H1 (cell line): ENCODE measurements at regions not wholly inside any gene's neighbourhood (a gene's known extent, or its start where the extent isn't known, plus 50 kb on each side); places are given as distances from the start of the nearest gene placed in this dataset.

ENCODE experiments used
- CTCF ChIA-PET: fragments of 300-600 bp; sonication (Branson Sonifier 250); formaldehyde crosslinking; loops from one replicate; lab custom pipeline; 2021; ENCODE audit not compliant: partially characterized antibody; lab: Charles Lee
- POLR2A ChIA-PET: fragments of 300-600 bp; sonication (Branson Sonifier 250); formaldehyde crosslinking; loops from one replicate; lab custom pipeline; 2021; ENCODE audit warnings: inconsistent platforms; ENCODE audit not compliant: partially characterized antibody; lab: Charles Lee
- DNase-seq, 2 experiments: peaks; one replicate each; pipeline versions ENCODE4 v3.0.0 to v3.0.0-alpha.2; 2010 to 2022; ENCODE audit warnings: low spot score in 2 of 2, low read depth in 1 of 2, mixed read lengths in 1 of 2
- FAIRE-seq: peaks from 2 replicates; lab custom pipeline; 2011; peaks lifted over from hg19 to GRCh38; lab: Jason Lieb, UNC
- H2AFZ ChIP-seq: 2 replicates; pipeline ENCODE4 v1.8.1; 2012; ENCODE audit warnings: low read length, inconsistent platforms
- H2AK5ac ChIP-seq: 2 replicates; pipeline ENCODE4 v1.6.1; 2013; ENCODE audit warnings: low read depth, low read length
- H2BK120ac ChIP-seq: replicated peaks from 2 replicates; pipeline ENCODE3; 2013; ENCODE audit warnings: low read depth, low read length, inconsistent platforms
- H2BK12ac ChIP-seq: 2 replicates; pipeline ENCODE4 v1.6.1; 2013; ENCODE audit warnings: low read depth, low read length
- H2BK15ac ChIP-seq: 2 replicates; pipeline ENCODE4 v1.6.1; 2013; ENCODE audit warnings: low read length
- H2BK20ac ChIP-seq: 2 replicates; pipeline ENCODE4 v1.6.1; 2013; ENCODE audit warnings: low read length
- H2BK5ac ChIP-seq: 2 replicates; pipeline ENCODE4 v1.6.1; 2013; ENCODE audit warnings: low read depth, low read length
- H3K14ac ChIP-seq: 2 replicates; pipeline ENCODE4 v1.6.1; 2013; ENCODE audit warnings: inconsistent platforms; ENCODE audit not compliant: insufficient read length
- H3K18ac ChIP-seq: 2 replicates; pipeline ENCODE4 v1.6.1; 2013; ENCODE audit warnings: low read length; ENCODE audit errors: extremely low read depth
- H3K23ac ChIP-seq: 2 replicates; pipeline ENCODE4 v1.6.1; 2013; ENCODE audit warnings: inconsistent platforms; ENCODE audit not compliant: insufficient read length
- H3K23me2 ChIP-seq: 2 replicates; pipeline ENCODE4 v1.6.1; 2013; ENCODE audit warnings: low read depth, low read length
- H3K27ac ChIP-seq: 2 replicates; pipeline ENCODE4 v1.6.1; 2011; ENCODE audit warnings: low read depth, low read length, inconsistent platforms
- H3K27me3 ChIP-seq, 4 experiments: replicated peaks in 1 of 4; 1 replicate in 1 of 4; 2 replicates in 3 of 4; pipeline versions ENCODE4 v1.6.1 to v1.8.1; 2011 to 2013; ENCODE audit warnings: low read length in 3 of 4, mild to moderate bottlenecking in 3 of 4, inconsistent platforms in 2 of 4, mixed read lengths in 2 of 4, moderate library complexity in 1 of 4; ENCODE audit not compliant: control insufficient read depth in 3 of 4, insufficient read depth in 3 of 4; ENCODE audit errors: extremely low read depth in 1 of 4
- H3K36me3 ChIP-seq, 4 experiments: 2 replicates each; pipeline versions ENCODE4 v1.6.1 to v1.8.1; 2011 to 2013; ENCODE audit warnings: mild to moderate bottlenecking in 4 of 4, low read length in 3 of 4, moderate library complexity in 2 of 4, control low read depth in 1 of 4, inconsistent platforms in 1 of 4; ENCODE audit not compliant: insufficient read depth in 4 of 4, control insufficient read depth in 2 of 4
- H3K4ac ChIP-seq: replicated peaks from 2 replicates; pipeline ENCODE3; 2013; ENCODE audit warnings: low read length, low read depth, mixed read lengths, inconsistent platforms; ENCODE audit not compliant: insufficient read length
- H3K4me1 ChIP-seq, 4 experiments: replicated peaks in 1 of 4; 1 replicate in 1 of 4; 2 replicates in 3 of 4; pipeline versions ENCODE4 v1.6.1 to v1.8.1; 2011 to 2013; ENCODE audit warnings: low read length in 3 of 4, inconsistent platforms in 2 of 4, mixed read lengths in 1 of 4; ENCODE audit not compliant: insufficient read depth in 4 of 4, control insufficient read depth in 3 of 4
- H3K4me2 ChIP-seq, 2 experiments: 2 replicates each; pipeline versions ENCODE4 v1.6.1 to v1.8.1; 2011 to 2013; ENCODE audit warnings: low read depth in 2 of 2, low read length in 2 of 2, control low read depth in 1 of 2, inconsistent platforms in 1 of 2, mild to moderate bottlenecking in 1 of 2; ENCODE audit not compliant: insufficient read depth in 1 of 2
- H3K4me3 ChIP-seq, 4 experiments: fragments of 200-600, 300-600 bp in 1 of 4; sonication (generic), shearing (Covaris generic), sonication (Bioruptor Twin) in 1 of 4; 2 replicates each; pipeline versions ENCODE4 v1.5.1 to v1.8.1; 2011 to 2016; ENCODE audit warnings: low read length in 4 of 4, low read depth in 3 of 4, control low read depth in 2 of 4, inconsistent platforms in 2 of 4, mild to moderate bottlenecking in 2 of 4, mixed read lengths in 1 of 4, moderate library complexity in 1 of 4; ENCODE audit not compliant: insufficient read depth in 2 of 4; ENCODE audit errors: extremely low read depth in 1 of 4
- H3K56ac ChIP-seq: replicated peaks from 2 replicates; pipeline ENCODE3; 2013; ENCODE audit warnings: low read depth, mild to moderate bottlenecking, mixed read lengths, low read length, inconsistent platforms; ENCODE audit not compliant: insufficient read length
- H3K79me1 ChIP-seq: 2 replicates; pipeline ENCODE4 v1.6.1; 2013; ENCODE audit warnings: low read depth, low read length, control low read depth
- H3K79me2 ChIP-seq, 2 experiments: 2 replicates each; pipeline versions ENCODE4 v1.6.1 to v1.8.1; 2012 to 2013; ENCODE audit warnings: low read length in 2 of 2, mild to moderate bottlenecking in 2 of 2, inconsistent platforms in 1 of 2; ENCODE audit not compliant: insufficient read depth in 2 of 2, control insufficient read depth in 1 of 2
- H3K9ac ChIP-seq, 4 experiments: replicated peaks in 1 of 4; 1 replicate in 1 of 4; 2 replicates in 3 of 4; pipeline versions ENCODE4 v1.6.1 to v1.8.1; 2011 to 2013; ENCODE audit warnings: low read depth in 3 of 4, low read length in 3 of 4, control low read depth in 2 of 4, mild to moderate bottlenecking in 2 of 4, moderate library complexity in 2 of 4, inconsistent platforms in 1 of 4; ENCODE audit errors: extremely low read depth in 1 of 4
- H3K9me3 ChIP-seq, 2 experiments: 2 replicates each; pipeline versions ENCODE4 v1.6.1 to v1.8.1; 2012 to 2013; ENCODE audit warnings: mild to moderate bottlenecking in 2 of 2, moderate library complexity in 2 of 2, control low read depth in 1 of 2, inconsistent platforms in 1 of 2, low read depth in 1 of 2, low read length in 1 of 2, mixed read lengths in 1 of 2; ENCODE audit not compliant: insufficient read depth in 2 of 2
- H4K20me1 ChIP-seq, 2 experiments: replicated peaks in 1 of 2; 2 replicates each; pipeline versions ENCODE3 to v1.8.1; 2011 to 2013; ENCODE audit warnings: inconsistent platforms in 2 of 2, low read length in 2 of 2, mild to moderate bottlenecking in 1 of 2; ENCODE audit not compliant: insufficient read depth in 2 of 2, control insufficient read depth in 1 of 2
- H4K5ac ChIP-seq: 2 replicates; pipeline ENCODE4 v1.6.1; 2013; ENCODE audit warnings: low read length, low read depth, mixed read lengths, inconsistent platforms; ENCODE audit not compliant: insufficient read length
- H4K8ac ChIP-seq: 2 replicates; pipeline ENCODE4 v1.8.0; 2013; ENCODE audit warnings: mild to moderate bottlenecking, moderate library complexity, low read length, inconsistent platforms; ENCODE audit not compliant: insufficient read depth; ENCODE audit errors: extremely low read depth
- H4K91ac ChIP-seq: replicated peaks from 2 replicates; pipeline ENCODE3; 2013; ENCODE audit warnings: low read length, mixed read lengths, inconsistent platforms; ENCODE audit not compliant: insufficient read length
- BACH1 ChIP-seq: IDR thresholded peaks from 2 replicates; pipeline ENCODE4 v1.6.1; 2012; ENCODE audit warnings: low read length, improper control_type of control experiment
- SAP30 ChIP-seq: fragments of 300-600 bp; sonication (generic); IDR thresholded peaks from 2 replicates; pipeline ENCODE4 v1.7.1; 2012; ENCODE audit warnings: low read length, moderate library complexity, mild to moderate bottlenecking, inconsistent platforms; ENCODE audit not compliant: insufficient read depth, insufficient replicate concordance
- WGBS, 2 experiments: shearing (Covaris generic) in 1 of 2; methylation state at CpG; one replicate each; pipeline versions ENCODE4 v1.1.6 to v1.1.7; 2013 to 2015; ENCODE audit warnings: low lambda C conversion rate in 2 of 2, mixed read lengths in 2 of 2, inconsistent platforms in 1 of 2, low coverage in 1 of 2, missing lambda C conversion rate in 1 of 2; ENCODE audit not compliant: insufficient replicate concordance in 2 of 2, insufficient coverage in 1 of 2, insufficient read length in 1 of 2; ENCODE audit errors: extremely low coverage in 1 of 2, missing lambda C conversion rate in 1 of 2; 5-methylcytosine and 5-hydroxymethylcytosine counted together

GRCh38 chr1:230543085-230543484 is 99.2 kb upstream of the COG2 start:
- FAIRE-seq = no peak
- H2AK5ac ChIP-seq = no peak overlapping the region
- H3K4me2 ChIP-seq = no peak overlapping the region
- no peak overlapping the region for H2BK12ac ChIP-seq
- H4K91ac ChIP-seq = no peak overlapping the region
- H4K8ac ChIP-seq = no peak overlapping the region
- H3K14ac ChIP-seq = no peak overlapping the region
- ChIA-PET POLR2A (no interaction called here), CTCF (interaction anchor here (0.8 to 1.4 kb wide), 3 partner anchors 46 to 230 kb away, joined by 3 read pairs; no protein-coding TSS in a partner anchor)
- no peak overlapping the region for H2BK120ac ChIP-seq
- no peak overlapping the region for H3K56ac ChIP-seq
- no peak overlapping the region for H3K4ac ChIP-seq
- no peaks in the 10 kb centered on the region for H3K9me3 ChIP-seq
- H3K79me1 ChIP-seq = no peaks in the 10 kb centered on the region
- no peak overlapping the region for H2BK20ac ChIP-seq
- no peak overlapping the region for H2BK5ac ChIP-seq
- H2BK15ac ChIP-seq = no peak overlapping the region
- H3K27me3 ChIP-seq = no peaks in the 10 kb centered on the region
- no peak overlapping the region for H3K27ac ChIP-seq
- H3K23me2 ChIP-seq = no peaks in the 10 kb centered on the region
- 89% methylated on average over 2 of the region's 2 CpGs; no CpG with 5 or more reads in 1 of the 2 experiments for WGBS, 2 experiments
- no peaks in the 10 kb centered on the region for H4K20me1 ChIP-seq
- H3K4me1 ChIP-seq = no peaks in the 10 kb centered on the region; a peak in 1 of 7 replicates
- H2AFZ ChIP-seq = no peak overlapping the region
- H3K79me2 ChIP-seq = no peaks in the 10 kb centered on the region
- H3K23ac ChIP-seq = no peak overlapping the region
- H3K4me3 ChIP-seq = no peak overlapping the region
- no peaks in the 10 kb centered on the region for H3K36me3 ChIP-seq
- no peak overlapping the region for H4K5ac ChIP-seq
- H3K9ac ChIP-seq = no peak overlapping the region
- TF ChIP-seq BACH1 (no peak), SAP30 (no peak)
- no peak overlapping the region for H3K18ac ChIP-seq
- DNase-seq = no peak
